GM10266 (cell line): ENCODE measurements at regions not wholly inside any gene's neighbourhood (a gene's known extent, or its start where the extent isn't known, plus 50 kb on each side); places are given as distances from the start of the nearest gene placed in this dataset.

Experiments
- DNase-seq: peaks from one replicate; pipeline ENCODE4 v3.0.0; 2012; ENCODE audit errors: extremely low spot score
- CTCF ChIP-seq: IDR thresholded peaks from 2 replicates; pipeline ENCODE4 v1.5.1; 2012; ENCODE audit warnings: mild to moderate bottlenecking, low read depth; ENCODE audit not compliant: control insufficient read depth, insufficient read depth; ENCODE audit errors: missing control alignments

DNA sequence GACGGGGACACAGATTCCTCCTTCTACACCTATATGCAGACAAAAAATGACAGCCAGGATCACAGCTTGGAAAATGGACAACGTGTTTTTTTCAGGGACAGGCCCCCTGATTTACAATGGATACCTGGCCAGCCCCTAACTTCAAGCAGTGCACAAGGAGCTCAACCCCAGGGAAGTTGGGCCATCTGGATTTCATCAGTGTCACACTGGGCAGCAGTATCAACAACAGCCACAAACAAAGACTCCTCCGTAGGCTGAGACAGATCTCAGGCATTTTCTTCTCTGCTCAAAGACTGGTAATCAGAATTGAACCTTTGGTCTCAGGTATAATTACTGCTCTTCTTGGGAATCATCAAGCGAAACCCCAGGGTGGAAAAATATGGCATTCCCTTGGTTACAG, 374.0 kb downstream of the ZNF608 start:
- no peak for DNase-seq
- no peak for TF ChIP-seq CTCF

DNA sequence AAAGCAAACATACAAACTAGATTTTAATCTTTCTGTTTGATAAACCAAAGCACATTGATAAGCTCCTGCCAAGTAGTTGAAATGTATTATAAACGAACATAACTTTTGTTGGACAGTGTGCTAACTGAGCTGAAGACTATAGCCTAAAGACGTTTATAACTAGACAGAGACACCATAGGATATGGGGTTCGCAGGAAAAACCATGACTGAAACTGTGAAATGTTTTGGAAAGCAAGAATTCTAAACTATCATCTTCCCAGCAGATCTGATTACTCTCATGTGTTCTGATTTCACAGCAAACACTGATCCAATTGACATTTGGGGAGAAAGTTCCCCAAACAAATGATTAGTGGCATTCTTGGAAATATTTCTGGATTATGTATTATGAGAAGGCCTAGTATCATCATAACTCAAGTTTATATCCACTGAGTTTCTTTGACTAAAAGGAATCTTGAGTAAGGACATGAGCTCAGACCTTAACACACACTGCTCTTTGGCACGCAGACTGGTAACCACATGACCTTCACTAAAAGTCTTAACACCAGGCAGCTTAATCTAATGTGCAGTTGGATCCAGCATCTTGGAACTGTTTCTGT, 375.2 kb downstream of the ZNF608 start:
- no peak for TF ChIP-seq CTCF
- no peak for DNase-seq

DNA sequence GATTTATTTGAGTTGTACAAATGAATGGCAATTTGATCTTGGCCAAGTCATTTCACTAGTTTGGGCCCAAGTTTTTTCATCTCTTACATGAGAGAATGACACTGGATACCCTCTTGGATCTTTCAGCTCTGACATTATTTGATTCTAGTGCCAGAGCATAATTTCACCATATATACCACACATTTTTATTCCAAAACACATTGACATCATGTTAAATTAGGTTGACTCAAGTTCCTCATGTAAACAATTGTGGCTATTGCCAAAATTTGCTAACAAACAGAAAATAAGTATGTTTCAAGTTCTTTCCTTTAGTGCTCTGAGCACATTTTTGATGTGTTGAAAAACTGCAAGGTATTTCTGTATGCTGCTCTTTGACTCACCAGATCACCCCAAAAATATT, 375.8 kb downstream of the ZNF608 start:
- no peak for DNase-seq
- no peak for TF ChIP-seq CTCF

DNA sequence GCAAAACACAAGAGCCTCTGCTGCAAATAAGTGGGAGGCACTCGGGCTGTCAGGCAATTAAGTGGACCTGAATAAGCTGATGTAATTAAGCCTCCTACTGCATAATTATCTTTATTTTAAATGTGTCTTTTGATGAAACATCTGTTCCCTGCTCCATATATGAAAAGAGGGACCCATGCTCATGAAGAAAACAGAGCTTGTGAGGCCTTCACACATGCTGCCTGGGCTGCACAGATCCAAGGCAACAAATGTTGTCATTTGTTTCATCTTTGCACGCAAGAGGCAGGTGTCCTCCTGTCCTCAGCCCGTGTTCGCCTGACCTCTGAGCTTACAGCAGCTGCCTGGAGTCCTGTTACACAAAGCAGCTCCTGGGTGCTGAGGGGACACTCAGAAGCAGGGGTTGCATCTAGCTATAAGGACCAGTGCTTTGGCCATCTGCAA, 381.1 kb downstream of the ZNF608 start:
- TF ChIP-seq CTCF = no peak
- no peak for DNase-seq

DNA sequence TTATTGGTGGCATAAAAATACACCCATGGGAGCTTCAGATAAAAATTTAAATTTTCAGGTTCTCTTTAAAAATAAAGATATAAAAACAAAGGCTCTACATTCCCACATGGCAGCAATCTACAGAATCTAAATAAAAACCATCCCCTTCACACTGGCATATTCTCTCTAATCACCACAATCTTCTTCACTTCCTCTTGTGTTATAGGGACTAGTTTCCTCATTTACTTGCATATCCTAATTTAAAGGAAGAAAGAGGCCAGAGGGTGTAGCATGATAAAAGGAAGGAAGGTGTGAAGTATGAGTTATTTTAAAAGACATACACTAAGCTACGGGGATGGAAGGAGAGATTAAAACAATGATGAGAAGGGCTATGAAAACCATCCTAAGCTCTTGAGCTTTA, 390.5 kb downstream of the ZNF608 start:
- TF ChIP-seq CTCF = no peak
- DNase-seq = no peak

GRCh38 chr5:124353016-124353415, 393.4 kb downstream of the ZNF608 start:
- TF ChIP-seq CTCF = no peak
- no peak for DNase-seq

DNA sequence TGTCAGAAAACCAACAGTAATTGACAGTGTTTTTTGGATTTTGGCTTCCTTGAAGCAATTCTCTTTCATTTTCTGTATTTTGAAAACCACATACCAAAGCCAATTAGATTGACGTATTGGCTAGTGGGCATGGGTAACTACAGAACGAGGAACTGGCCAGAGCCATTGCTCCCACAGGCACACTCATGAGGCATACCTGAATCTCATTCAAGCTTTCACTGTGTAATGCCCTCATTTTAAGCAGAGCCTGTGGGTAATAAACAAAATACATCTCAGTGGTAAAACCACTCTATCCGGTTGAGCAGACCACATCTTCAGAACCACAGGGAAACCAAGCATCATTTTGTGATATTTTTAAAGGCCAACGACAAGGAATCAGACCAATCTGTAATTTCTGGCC, 394.1 kb downstream of the ZNF608 start:
- no peak for TF ChIP-seq CTCF
- DNase-seq = no peak
